Skeletal muscle satellite cell (primary cell): ENCODE measurements at regions not wholly inside any gene's neighbourhood (a gene's known extent, or its start where the extent isn't known, plus 50 kb on each side); places are given as distances from the start of the nearest gene placed in this dataset.
"Not testable (repeated sequence)": the region's sequence is repeated elsewhere in the genome, so short reads cannot be mapped to it uniquely, and the experiment has no call there.

Source experiments
- H3K27me3 ChIP-seq: 2 replicates; pipeline ENCODE4 v1.7.0; 2013; ENCODE audit warnings: low read length; ENCODE audit not compliant: control insufficient read depth, insufficient read depth
- H3K36me3 ChIP-seq: 2 replicates; pipeline ENCODE4 v1.7.0; 2013; ENCODE audit warnings: mild to moderate bottlenecking, control low read depth, low read length; ENCODE audit not compliant: insufficient read depth
- H3K4me1 ChIP-seq: 2 replicates; pipeline ENCODE4 v1.7.0; 2013; ENCODE audit warnings: low read length; ENCODE audit not compliant: control insufficient read depth, insufficient read depth
- H3K4me2 ChIP-seq: 2 replicates; pipeline ENCODE4 v1.7.0; 2013; ENCODE audit warnings: mild to moderate bottlenecking, low read length
- H3K4me3 ChIP-seq: 2 replicates; pipeline ENCODE4 v1.7.0; 2013; ENCODE audit warnings: low read length
- H3K9ac ChIP-seq: 2 replicates; pipeline ENCODE4 v1.7.0; 2013; ENCODE audit warnings: mild to moderate bottlenecking, low read depth, low read length, moderate library complexity
- H3K9me3 ChIP-seq: replicated peaks from 2 replicates; pipeline ENCODE4 v1.7.0; 2013; ENCODE audit warnings: mild to moderate bottlenecking, control low read depth, low read length

DNA sequence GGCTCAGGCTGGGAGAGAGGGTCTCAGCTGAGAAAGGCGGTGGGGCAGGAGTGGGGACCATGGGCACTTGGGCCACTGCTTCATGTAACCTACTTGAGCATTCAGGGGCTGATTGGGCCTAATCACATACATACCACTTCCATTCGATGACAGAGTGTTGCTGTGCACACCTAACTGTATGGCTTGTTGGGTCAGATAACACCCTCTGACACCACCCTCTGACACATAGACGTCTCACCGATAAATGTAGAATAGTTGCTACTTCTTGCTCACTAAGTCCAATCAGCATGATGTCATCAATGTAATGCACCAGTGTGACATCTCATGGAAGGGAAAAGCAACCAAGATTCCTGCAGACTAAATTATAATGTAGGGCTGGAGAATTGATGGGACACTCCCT, 252.9 kb upstream of the SGCG start:
- H3K4me3 ChIP-seq, H3K36me3 ChIP-seq, H3K9ac ChIP-seq, H3K4me2 ChIP-seq, H3K4me1 ChIP-seq, H3K27me3 ChIP-seq, H3K9me3 ChIP-seq: not testable (repeated sequence)

- no peak overlapping the region for H3K4me3 ChIP-seq
- H3K9ac ChIP-seq = no peak overlapping the region
- H3K36me3 ChIP-seq = no peaks in the 10 kb centered on the region
- H3K4me2 ChIP-seq = no peak overlapping the region
- H3K27me3 ChIP-seq = no peaks in the 10 kb centered on the region
- H3K9me3 ChIP-seq = no peaks in the 10 kb centered on the region
- H3K4me1 ChIP-seq = no peaks in the 10 kb centered on the region
These were observed 251.2 kb upstream of the SGCG start for GRCh38 chr13:22929381-22930126.

DNA sequence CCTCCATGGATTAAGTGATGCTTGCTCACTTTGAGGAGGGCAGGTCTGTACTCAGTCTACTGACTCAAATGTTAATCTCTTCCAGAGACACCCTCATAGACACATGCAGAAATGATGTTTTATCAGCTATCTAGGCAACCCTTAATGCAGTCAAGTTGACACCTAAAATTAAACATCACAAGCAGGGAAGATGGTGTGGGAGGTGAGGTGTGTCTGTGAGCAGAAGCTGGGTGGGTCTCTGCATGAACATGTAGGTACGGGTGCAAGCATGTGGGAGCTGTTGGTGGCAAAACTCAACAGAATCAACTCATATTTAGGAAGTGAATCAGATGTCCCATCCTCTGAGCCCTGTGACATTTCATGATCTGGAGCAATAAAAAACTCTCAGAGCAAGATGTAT, 249.2 kb upstream of the SGCG start:
- H3K4me2 ChIP-seq = no peak overlapping the region
- H3K27me3 ChIP-seq = no peaks in the 10 kb centered on the region
- H3K36me3 ChIP-seq = no peaks in the 10 kb centered on the region
- no peak overlapping the region for H3K9ac ChIP-seq
- H3K4me1 ChIP-seq = no peaks in the 10 kb centered on the region
- no peaks in the 10 kb centered on the region for H3K9me3 ChIP-seq
- no peak overlapping the region for H3K4me3 ChIP-seq

GRCh38 chr13:22932632-22933412, 248.0 kb upstream of the SGCG start:
- H3K9ac ChIP-seq, H3K27me3 ChIP-seq, H3K4me2 ChIP-seq, H3K4me3 ChIP-seq, H3K9me3 ChIP-seq, H3K36me3 ChIP-seq, H3K4me1 ChIP-seq: not testable (repeated sequence)

GRCh38 chr13:22933571-22934181, 247.1 kb upstream of the SGCG start:
- Histone ChIP-seq H3K9ac (no peak overlapping the region), H3K27me3 (no peaks in the 10 kb centered on the region), H3K9me3 (no peaks in the 10 kb centered on the region), H3K36me3 (no peaks in the 10 kb centered on the region), H3K4me2 (no peak overlapping the region), H3K4me3 (no peak overlapping the region), H3K4me1 (no peaks in the 10 kb centered on the region)

- H3K36me3 ChIP-seq = no peaks in the 10 kb centered on the region
- no peak overlapping the region for H3K4me3 ChIP-seq
- no peak overlapping the region for H3K4me2 ChIP-seq
- no peaks in the 10 kb centered on the region for H3K9me3 ChIP-seq
- no peaks in the 10 kb centered on the region for H3K27me3 ChIP-seq
- no peak overlapping the region for H3K9ac ChIP-seq
- no peaks in the 10 kb centered on the region for H3K4me1 ChIP-seq
These were observed 245.8 kb upstream of the SGCG start for GRCh38 chr13:22934744-22935523.

GRCh38 chr13:22936228-22936627, 244.6 kb upstream of the SGCG start:
- Histone ChIP-seq H3K9me3 (no peaks in the 10 kb centered on the region), H3K36me3 (no peaks in the 10 kb centered on the region), H3K4me2 (no peak overlapping the region), H3K4me3 (no peak overlapping the region), H3K27me3 (no peaks in the 10 kb centered on the region), H3K9ac (no peak overlapping the region), H3K4me1 (no peaks in the 10 kb centered on the region)

- Histone ChIP-seq H3K9ac (no peak overlapping the region), H3K4me3 (no peak overlapping the region), H3K27me3 (no peaks in the 10 kb centered on the region), H3K4me2 (no peak overlapping the region), H3K4me1 (no peaks in the 10 kb centered on the region), H3K36me3 (no peaks in the 10 kb centered on the region), H3K9me3 (no peaks in the 10 kb centered on the region)
These were observed 243.5 kb upstream of the SGCG start for GRCh38 chr13:22937241-22937640.

DNA sequence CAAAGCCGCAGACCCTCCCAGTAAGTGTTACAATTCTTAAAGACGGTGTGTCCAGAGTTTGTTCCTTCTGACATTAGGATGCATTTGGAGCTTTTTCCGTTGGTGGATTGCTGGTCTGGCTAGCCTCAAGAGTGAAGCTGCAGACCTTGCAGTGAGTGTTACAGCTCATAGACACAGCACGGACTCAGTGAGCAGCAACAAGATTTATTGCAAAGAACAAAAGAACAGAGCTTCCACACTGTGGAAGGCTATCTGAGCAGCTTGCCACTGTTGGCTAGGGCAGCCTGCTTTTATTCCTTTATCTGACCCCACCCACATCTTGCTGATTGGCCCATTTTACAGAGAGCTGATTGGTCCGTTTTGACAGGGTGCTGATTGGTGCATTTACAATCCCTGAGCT, 242.8 kb upstream of the SGCG start:
- Histone ChIP-seq H3K27me3 (no peaks in the 10 kb centered on the region), H3K36me3 (no peaks in the 10 kb centered on the region), H3K9me3 (no peaks in the 10 kb centered on the region), H3K4me1 (no peaks in the 10 kb centered on the region), H3K9ac (no peak overlapping the region), H3K4me2 (no peak overlapping the region), H3K4me3 (no peak overlapping the region)

GRCh38 chr13:22938576-22938975, 242.2 kb upstream of the SGCG start:
- no peak overlapping the region for H3K4me3 ChIP-seq
- no peaks in the 10 kb centered on the region for H3K27me3 ChIP-seq
- no peaks in the 10 kb centered on the region for H3K9me3 ChIP-seq
- H3K36me3 ChIP-seq = no peaks in the 10 kb centered on the region
- H3K9ac ChIP-seq = no peak overlapping the region
- H3K4me2 ChIP-seq = no peak overlapping the region
- no peaks in the 10 kb centered on the region for H3K4me1 ChIP-seq

- no peaks in the 10 kb centered on the region for H3K4me1 ChIP-seq
- no peaks in the 10 kb centered on the region for H3K36me3 ChIP-seq
- no peak overlapping the region for H3K4me3 ChIP-seq
- no peak overlapping the region for H3K4me2 ChIP-seq
- no peaks in the 10 kb centered on the region for H3K27me3 ChIP-seq
- H3K9ac ChIP-seq = no peak overlapping the region
- no peaks in the 10 kb centered on the region for H3K9me3 ChIP-seq
These were observed 241.6 kb upstream of the SGCG start for GRCh38 chr13:22939157-22939556.
